ENCODE measurements at regions not wholly inside any gene's neighbourhood (a gene's known extent, or its start where the extent isn't known, plus 50 kb on each side); places are given as distances from the start of the nearest gene placed in this dataset.

DNA sequence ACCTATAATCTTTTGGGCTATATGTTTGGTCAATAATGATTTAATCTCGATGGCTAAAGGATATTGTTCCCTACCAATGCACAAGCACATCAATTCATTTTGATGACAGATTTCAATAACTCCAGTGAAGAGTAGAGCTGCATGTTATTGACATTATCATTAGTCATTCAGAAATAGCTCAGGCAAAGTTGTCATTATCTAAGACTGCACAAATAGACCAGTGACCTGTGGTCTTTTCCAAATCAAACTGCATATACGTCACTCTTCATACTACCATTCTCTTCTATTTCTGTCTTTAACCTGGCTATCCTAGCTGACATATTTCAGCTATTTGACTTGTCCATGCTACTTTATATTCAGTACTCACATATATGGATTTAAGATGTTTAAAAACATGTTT lies 1050.8 kb downstream of the C4orf33 start:
- Histone ChIP-seq H3K9me3 (ENCODE audit: insufficient read depth, low read length) (no peaks in the 10 kb centered on the region), H3K36me3 (replicated peaks; ENCODE audit: low read depth, low read length) (no peaks in the 10 kb centered on the region), H3K79me2 (ENCODE audit: low read length) (no peaks in the 10 kb centered on the region), H2AFZ (ENCODE audit: low read depth, low read length) (no peak overlapping the region), H3K27me3 (ENCODE audit: low read depth, low read length) (no peaks in the 10 kb centered on the region), H3K4me2 (ENCODE audit: low read length) (no peak overlapping the region), H3K9ac (ENCODE audit: low read length) (no peak overlapping the region), H3K4me3 (ENCODE audit: low read length) (no peak overlapping the region), H3K4me1 (ENCODE audit: low read length) (no peaks in the 10 kb centered on the region), H4K20me1 (ENCODE audit: insufficient read depth, low read length) (no peaks in the 10 kb centered on the region), H3K27ac (ENCODE audit: low read length) (no peak overlapping the region)
- TF ChIP-seq, protein P1, sequence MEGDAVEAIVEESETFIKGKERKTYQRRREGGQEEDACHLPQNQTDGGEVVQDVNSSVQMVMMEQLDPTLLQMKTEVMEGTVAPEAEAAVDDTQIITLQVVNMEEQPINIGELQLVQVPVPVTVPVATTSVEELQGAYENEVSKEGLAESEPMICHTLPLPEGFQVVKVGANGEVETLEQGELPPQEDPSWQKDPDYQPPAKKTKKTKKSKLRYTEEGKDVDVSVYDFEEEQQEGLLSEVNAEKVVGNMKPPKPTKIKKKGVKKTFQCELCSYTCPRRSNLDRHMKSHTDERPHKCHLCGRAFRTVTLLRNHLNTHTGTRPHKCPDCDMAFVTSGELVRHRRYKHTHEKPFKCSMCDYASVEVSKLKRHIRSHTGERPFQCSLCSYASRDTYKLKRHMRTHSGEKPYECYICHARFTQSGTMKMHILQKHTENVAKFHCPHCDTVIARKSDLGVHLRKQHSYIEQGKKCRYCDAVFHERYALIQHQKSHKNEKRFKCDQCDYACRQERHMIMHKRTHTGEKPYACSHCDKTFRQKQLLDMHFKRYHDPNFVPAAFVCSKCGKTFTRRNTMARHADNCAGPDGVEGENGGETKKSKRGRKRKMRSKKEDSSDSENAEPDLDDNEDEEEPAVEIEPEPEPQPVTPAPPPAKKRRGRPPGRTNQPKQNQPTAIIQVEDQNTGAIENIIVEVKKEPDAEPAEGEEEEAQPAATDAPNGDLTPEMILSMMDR (IDR thresholded peaks at IDR 0.05; ENCODE audit: low read depth, low read length), result no peak
- TF ChIP-seq EZH2phosphoT487 (IDR thresholded peaks at IDR 0.05; ENCODE audit: low read depth), result no peak

DNA sequence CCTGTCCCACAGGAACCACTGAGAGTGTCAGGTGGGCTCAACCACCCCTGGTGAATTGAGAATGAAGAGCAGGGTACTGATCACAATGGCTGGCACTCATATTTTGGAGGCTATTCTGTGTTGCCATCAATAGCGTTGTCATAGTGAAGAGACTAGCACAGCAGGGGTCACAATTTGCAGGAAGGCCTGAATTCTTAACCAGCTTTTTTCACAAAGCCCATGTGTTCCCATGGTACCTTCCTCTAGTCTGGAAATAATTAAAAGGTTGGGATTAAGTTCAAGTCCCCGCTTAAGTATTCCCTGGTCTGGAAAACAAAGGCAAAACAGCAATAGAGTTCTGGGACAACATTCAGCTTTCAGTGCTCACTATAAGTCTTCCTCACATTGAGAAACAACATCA lies 1051.7 kb downstream of the C4orf33 start:
- no peak overlapping the region for H2AFZ ChIP-seq (ENCODE audit: low read depth, low read length)

DNA sequence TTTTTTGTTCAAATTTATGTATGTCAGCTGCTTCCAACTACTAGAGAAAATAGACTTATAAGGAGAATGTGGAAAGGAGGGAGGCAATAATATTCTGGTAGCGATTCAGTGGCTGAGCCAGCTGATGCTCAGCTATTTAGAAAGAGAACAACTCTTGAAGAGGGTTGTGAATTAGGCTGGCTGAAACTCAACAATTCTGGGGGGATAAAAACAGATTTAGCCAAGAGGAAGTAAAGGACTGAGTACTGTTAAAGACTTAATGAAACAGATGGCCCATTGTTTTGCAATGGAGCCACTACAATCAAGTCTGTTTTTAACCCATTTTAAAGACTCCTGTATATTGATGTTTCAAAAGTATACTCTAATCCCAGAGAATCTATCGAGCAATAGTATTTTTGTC lies 1058.9 kb downstream of the C4orf33 start:
- TF ChIP-seq, protein P1 (IDR thresholded peaks at IDR 0.05; ENCODE audit: low read depth, low read length), result no peak
- no peak for TF ChIP-seq EZH2phosphoT487 (IDR thresholded peaks at IDR 0.05; ENCODE audit: low read depth)
- no peaks in the 10 kb centered on the region for H4K20me1 ChIP-seq (ENCODE audit: insufficient read depth, low read length)
- H3K9me3 ChIP-seq (ENCODE audit: insufficient read depth, low read length), result no peaks in the 10 kb centered on the region
- no peaks in the 10 kb centered on the region for H3K79me2 ChIP-seq (ENCODE audit: low read length)
- no peak overlapping the region for H3K9ac ChIP-seq (ENCODE audit: low read length)
- no peaks in the 10 kb centered on the region for H3K4me1 ChIP-seq (ENCODE audit: low read length)
- no peaks in the 10 kb centered on the region for H3K27me3 ChIP-seq (ENCODE audit: low read depth, low read length)
- H3K4me2 ChIP-seq (ENCODE audit: low read length), result no peak overlapping the region
- H2AFZ ChIP-seq (ENCODE audit: low read depth, low read length), result no peak overlapping the region
- H3K27ac ChIP-seq (ENCODE audit: low read length), result no peak overlapping the region
- no peaks in the 10 kb centered on the region for H3K36me3 ChIP-seq (replicated peaks; ENCODE audit: low read depth, low read length)
- H3K4me3 ChIP-seq (ENCODE audit: low read length), result no peak overlapping the region

More for the DNA sequence above, 1051.7 kb downstream of the C4orf33 start:
- H3K9ac ChIP-seq (ENCODE audit: low read length), result no peak overlapping the region
- H3K36me3 ChIP-seq (replicated peaks; ENCODE audit: low read depth, low read length), result no peaks in the 10 kb centered on the region
- H3K27ac ChIP-seq (ENCODE audit: low read length), result no peak overlapping the region
- TF ChIP-seq, protein P1 (IDR thresholded peaks at IDR 0.05; ENCODE audit: low read depth, low read length), result no peak
- TF ChIP-seq EZH2phosphoT487 (IDR thresholded peaks at IDR 0.05; ENCODE audit: low read depth), result no peak
- H4K20me1 ChIP-seq (ENCODE audit: insufficient read depth, low read length), result no peaks in the 10 kb centered on the region
- no peak overlapping the region for H3K4me2 ChIP-seq (ENCODE audit: low read length)
- H3K79me2 ChIP-seq (ENCODE audit: low read length), result no peaks in the 10 kb centered on the region
- H3K9me3 ChIP-seq (ENCODE audit: insufficient read depth, low read length), result no peaks in the 10 kb centered on the region
- no peaks in the 10 kb centered on the region for H3K27me3 ChIP-seq (ENCODE audit: low read depth, low read length)
- H3K4me1 ChIP-seq (ENCODE audit: low read length), result no peaks in the 10 kb centered on the region
- H3K4me3 ChIP-seq (ENCODE audit: low read length), result no peak overlapping the region

DNA sequence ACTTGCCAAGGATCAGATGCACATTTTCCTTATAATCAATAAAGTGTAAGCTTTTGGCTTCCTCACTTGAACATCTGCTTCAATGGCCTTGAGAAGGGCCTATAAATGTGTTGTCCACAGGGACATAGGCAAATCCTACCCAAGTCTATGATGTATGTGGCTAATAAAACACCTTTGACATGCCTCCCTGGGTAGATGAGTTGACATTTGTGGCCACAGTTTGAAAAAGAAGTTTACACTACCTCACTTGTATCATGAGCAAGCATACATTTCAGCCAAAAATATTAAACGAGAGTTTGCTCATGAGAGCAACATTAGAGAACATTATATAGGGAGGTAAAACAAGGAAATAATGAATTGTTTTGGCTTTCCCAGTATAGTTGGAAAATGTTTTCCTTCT lies 1067.7 kb downstream of the C4orf33 start:
- TF ChIP-seq, protein P1 (IDR thresholded peaks at IDR 0.05; ENCODE audit: low read depth, low read length), result no peak
- no peak for TF ChIP-seq EZH2phosphoT487 (IDR thresholded peaks at IDR 0.05; ENCODE audit: low read depth)
- H2AFZ ChIP-seq (ENCODE audit: low read depth, low read length), result no peak overlapping the region

More for the DNA sequence above, 1067.7 kb downstream of the C4orf33 start:
- no peak overlapping the region for H3K9ac ChIP-seq (ENCODE audit: low read length)
- H3K79me2 ChIP-seq (ENCODE audit: low read length), result no peaks in the 10 kb centered on the region
- no peaks in the 10 kb centered on the region for H3K27me3 ChIP-seq (ENCODE audit: low read depth, low read length)
- H3K4me1 ChIP-seq (ENCODE audit: low read length), result no peaks in the 10 kb centered on the region
- no peaks in the 10 kb centered on the region for H3K36me3 ChIP-seq (replicated peaks; ENCODE audit: low read depth, low read length)
- H3K4me2 ChIP-seq (ENCODE audit: low read length), result no peak overlapping the region
- H3K27ac ChIP-seq (ENCODE audit: low read length), result no peak overlapping the region
- no peaks in the 10 kb centered on the region for H3K9me3 ChIP-seq (ENCODE audit: insufficient read depth, low read length)
- no peak overlapping the region for H3K4me3 ChIP-seq (ENCODE audit: low read length)
- H4K20me1 ChIP-seq (ENCODE audit: insufficient read depth, low read length), result no peaks in the 10 kb centered on the region

Data from OCI-LY3 (cell line).